HEK293 (cell line): ENCODE measurements at regions not wholly inside any gene's neighbourhood (a gene's known extent, or its start where the extent isn't known, plus 50 kb on each side); places are given as distances from the start of the nearest gene placed in this dataset.

Source experiments
- CTCF ChIA-PET: fragments of 350-600 bp; formaldehyde crosslinking; extraction: SDS; loops from one replicate; lab custom pipeline; 2021; ENCODE audit warnings: antibody characterized with exemption; lab: Yijun Ruan, JAX
- POLR2A ChIA-PET: fragments of 300-600 bp; formaldehyde crosslinking; extraction: SDS; loops from one replicate; lab custom pipeline; 2020; ENCODE audit warnings: antibody characterized with exemption, inconsistent platforms; lab: Yijun Ruan, JAX
- H3K27ac ChIP-seq: fragments of 200-500 bp; sonication (Bioruptor generic); 2 replicates; pipeline ENCODE4 v1.5.1; 2014; ENCODE audit warnings: low read depth, low read length, control low read depth, inconsistent platforms; ENCODE audit errors: extremely low read depth
- H3K36me3 ChIP-seq, 2 experiments: fragments of 200-500 bp in 1 of 2; sonication (Bioruptor generic) in 1 of 2; 1 replicate in 1 of 2; 2 replicates in 1 of 2; pipeline ENCODE4 v1.5.1; 2014 to 2017; ENCODE audit warnings: inconsistent platforms in 2 of 2, low read length in 2 of 2; ENCODE audit not compliant: control insufficient read depth in 2 of 2, insufficient read depth in 1 of 2
- H3K4me1 ChIP-seq: fragments of 200-500 bp; sonication (Bioruptor generic); 2 replicates; pipeline ENCODE4 v1.5.1; 2014; ENCODE audit warnings: mild to moderate bottlenecking, low read length, inconsistent platforms; ENCODE audit not compliant: control insufficient read depth, insufficient read depth
- H3K4me3 ChIP-seq: 2 replicates; pipeline ENCODE4 v1.5.1; 2011; ENCODE audit warnings: low read depth, mild to moderate bottlenecking, control low read depth, low read length, moderate library complexity
- H3K9me3 ChIP-seq: fragments of 200-500 bp; sonication (Bioruptor generic); 2 replicates; pipeline ENCODE4 v1.5.1; 2014; ENCODE audit warnings: low read depth, low read length, inconsistent platforms; ENCODE audit not compliant: control insufficient read depth, insufficient read depth
- GLI4 ChIP-seq: fragments of 450-650 bp; formaldehyde crosslinking; IDR thresholded peaks from 2 replicates; pipeline ENCODE4 v1.5.1; 2016; ENCODE audit warnings: missing biosample characterization, missing genetic modification characterization
- KLF7 ChIP-seq: fragments of 450-650 bp; formaldehyde crosslinking; IDR thresholded peaks from 2 replicates; pipeline ENCODE4 v1.5.1; 2016; ENCODE audit warnings: missing biosample characterization, missing genetic modification characterization, borderline replicate concordance
- SP3 ChIP-seq: fragments of 450-650 bp; formaldehyde crosslinking; IDR thresholded peaks from 2 replicates; pipeline ENCODE4 v1.5.1; 2016; ENCODE audit warnings: missing biosample characterization, missing genetic modification characterization
- TRIM28 ChIP-seq: IDR thresholded peaks from 2 replicates; pipeline ENCODE4 v1.6.1; 2011; ENCODE audit warnings: low read length, control low read depth, borderline replicate concordance
- ZBTB21 ChIP-seq: fragments of 450-650 bp; formaldehyde crosslinking; IDR thresholded peaks from 2 replicates; pipeline ENCODE4 v1.5.1; 2017; ENCODE audit warnings: missing biosample characterization, missing genetic modification characterization
- ZNF24 ChIP-seq: fragments of 450-650 bp; formaldehyde crosslinking; IDR thresholded peaks from 2 replicates; pipeline ENCODE4 v1.5.1; 2016; ENCODE audit warnings: missing biosample characterization, missing genetic modification characterization
- ZNF423 ChIP-seq: fragments of 450-650 bp; formaldehyde crosslinking; IDR thresholded peaks from 2 replicates; pipeline ENCODE4 v1.5.1; 2016; ENCODE audit warnings: missing biosample characterization, missing genetic modification characterization
- ZNF473 ChIP-seq: fragments of 450-650 bp; formaldehyde crosslinking; IDR thresholded peaks from 2 replicates; pipeline ENCODE4 v1.5.1; 2017; ENCODE audit warnings: missing biosample characterization, missing genetic modification characterization
- ZNF654 ChIP-seq: fragments of 450-650 bp; formaldehyde crosslinking; IDR thresholded peaks from 2 replicates; pipeline ENCODE4 v1.5.1; 2016; ENCODE audit warnings: low read depth, missing biosample characterization, missing genetic modification characterization
- ZNF837 ChIP-seq: fragments of 450-650 bp; formaldehyde crosslinking; IDR thresholded peaks from 2 replicates; pipeline ENCODE4 v1.5.1; 2016; ENCODE audit warnings: missing biosample characterization, missing genetic modification characterization
- ZXDB ChIP-seq: fragments of 450-650 bp; formaldehyde crosslinking; IDR thresholded peaks from 2 replicates; pipeline ENCODE4 v1.5.1; 2016; ENCODE audit warnings: missing biosample characterization, missing genetic modification characterization
- TF ChIP-seq, protein P1 (sequence below): fragments of 450-650 bp; formaldehyde crosslinking; IDR thresholded peaks from 2 replicates; pipeline ENCODE4 v1.5.1; 2017; ENCODE audit warnings: missing biosample characterization, missing genetic modification characterization
- TF ChIP-seq, protein P2 (sequence below): fragments of 450-650 bp; formaldehyde crosslinking; IDR thresholded peaks from 2 replicates; pipeline ENCODE4 v1.5.1; 2016; ENCODE audit warnings: missing biosample characterization, missing genetic modification characterization
- TF ChIP-seq, protein P3 (sequence below): fragments of 450-650 bp; formaldehyde crosslinking; IDR thresholded peaks from 2 replicates; pipeline ENCODE4 v1.5.1; 2016; ENCODE audit warnings: missing biosample characterization, missing genetic modification characterization, borderline replicate concordance
- TF ChIP-seq, protein P4 (sequence below): fragments of 450-650 bp; formaldehyde crosslinking; IDR thresholded peaks from 2 replicates; pipeline ENCODE4 v1.5.1; 2016; ENCODE audit warnings: missing biosample characterization, missing genetic modification characterization

DNA sequence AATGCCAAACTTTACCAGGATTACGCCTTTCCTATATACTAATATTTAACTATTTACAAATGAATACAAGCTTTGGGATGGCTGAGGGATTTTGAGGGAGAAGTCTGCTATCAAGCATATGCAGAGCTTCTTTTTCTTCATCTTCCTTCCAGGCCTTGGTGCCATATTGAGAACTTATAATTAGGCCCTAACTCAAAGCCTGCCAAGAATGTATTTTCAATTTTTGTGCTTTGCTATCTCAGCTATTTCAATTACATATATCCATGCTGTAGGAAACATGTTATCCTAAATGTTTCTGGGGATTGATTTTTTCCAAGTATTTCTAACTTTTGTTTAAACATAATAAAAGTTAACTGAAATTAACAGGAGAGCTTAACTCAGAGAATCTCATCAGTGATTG lies 425.0 kb upstream of the GRM7 start:
- Histone ChIP-seq H3K9me3 (no peaks in the 10 kb centered on the region), H3K36me3 (no peaks in the 10 kb centered on the region), H3K4me3 (no peak overlapping the region), H3K4me1 (no peaks in the 10 kb centered on the region)
- ChIA-PET POLR2A (no interaction called here), CTCF (no interaction called here)
- TF ChIP-seq, protein P1, sequence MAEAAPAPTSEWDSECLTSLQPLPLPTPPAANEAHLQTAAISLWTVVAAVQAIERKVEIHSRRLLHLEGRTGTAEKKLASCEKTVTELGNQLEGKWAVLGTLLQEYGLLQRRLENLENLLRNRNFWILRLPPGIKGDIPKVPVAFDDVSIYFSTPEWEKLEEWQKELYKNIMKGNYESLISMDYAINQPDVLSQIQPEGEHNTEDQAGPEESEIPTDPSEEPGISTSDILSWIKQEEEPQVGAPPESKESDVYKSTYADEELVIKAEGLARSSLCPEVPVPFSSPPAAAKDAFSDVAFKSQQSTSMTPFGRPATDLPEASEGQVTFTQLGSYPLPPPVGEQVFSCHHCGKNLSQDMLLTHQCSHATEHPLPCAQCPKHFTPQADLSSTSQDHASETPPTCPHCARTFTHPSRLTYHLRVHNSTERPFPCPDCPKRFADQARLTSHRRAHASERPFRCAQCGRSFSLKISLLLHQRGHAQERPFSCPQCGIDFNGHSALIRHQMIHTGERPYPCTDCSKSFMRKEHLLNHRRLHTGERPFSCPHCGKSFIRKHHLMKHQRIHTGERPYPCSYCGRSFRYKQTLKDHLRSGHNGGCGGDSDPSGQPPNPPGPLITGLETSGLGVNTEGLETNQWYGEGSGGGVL (tag by site-specific recombination) = no peak
- TF ChIP-seq ZBTB21 (tag by site-specific recombination) (no peak), ZNF423 (tag by site-specific recombination) (no peak), SP3 (tag by site-specific recombination) (no peak), ZNF837 (tag by site-specific recombination) (no peak), ZNF654 (tag by site-specific recombination) (no peak), ZXDB (tag by site-specific recombination) (no peak), GLI4 (tag by site-specific recombination) (no peak), KLF7 (tag by site-specific recombination) (no peak), ZNF24 (no peak), TRIM28 (no peak)
- TF ChIP-seq, protein P2, sequence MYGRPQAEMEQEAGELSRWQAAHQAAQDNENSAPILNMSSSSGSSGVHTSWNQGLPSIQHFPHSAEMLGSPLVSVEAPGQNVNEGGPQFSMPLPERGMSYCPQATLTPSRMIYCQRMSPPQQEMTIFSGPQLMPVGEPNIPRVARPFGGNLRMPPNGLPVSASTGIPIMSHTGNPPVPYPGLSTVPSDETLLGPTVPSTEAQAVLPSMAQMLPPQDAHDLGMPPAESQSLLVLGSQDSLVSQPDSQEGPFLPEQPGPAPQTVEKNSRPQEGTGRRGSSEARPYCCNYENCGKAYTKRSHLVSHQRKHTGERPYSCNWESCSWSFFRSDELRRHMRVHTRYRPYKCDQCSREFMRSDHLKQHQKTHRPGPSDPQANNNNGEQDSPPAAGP = no peak
- TF ChIP-seq, protein P3, sequence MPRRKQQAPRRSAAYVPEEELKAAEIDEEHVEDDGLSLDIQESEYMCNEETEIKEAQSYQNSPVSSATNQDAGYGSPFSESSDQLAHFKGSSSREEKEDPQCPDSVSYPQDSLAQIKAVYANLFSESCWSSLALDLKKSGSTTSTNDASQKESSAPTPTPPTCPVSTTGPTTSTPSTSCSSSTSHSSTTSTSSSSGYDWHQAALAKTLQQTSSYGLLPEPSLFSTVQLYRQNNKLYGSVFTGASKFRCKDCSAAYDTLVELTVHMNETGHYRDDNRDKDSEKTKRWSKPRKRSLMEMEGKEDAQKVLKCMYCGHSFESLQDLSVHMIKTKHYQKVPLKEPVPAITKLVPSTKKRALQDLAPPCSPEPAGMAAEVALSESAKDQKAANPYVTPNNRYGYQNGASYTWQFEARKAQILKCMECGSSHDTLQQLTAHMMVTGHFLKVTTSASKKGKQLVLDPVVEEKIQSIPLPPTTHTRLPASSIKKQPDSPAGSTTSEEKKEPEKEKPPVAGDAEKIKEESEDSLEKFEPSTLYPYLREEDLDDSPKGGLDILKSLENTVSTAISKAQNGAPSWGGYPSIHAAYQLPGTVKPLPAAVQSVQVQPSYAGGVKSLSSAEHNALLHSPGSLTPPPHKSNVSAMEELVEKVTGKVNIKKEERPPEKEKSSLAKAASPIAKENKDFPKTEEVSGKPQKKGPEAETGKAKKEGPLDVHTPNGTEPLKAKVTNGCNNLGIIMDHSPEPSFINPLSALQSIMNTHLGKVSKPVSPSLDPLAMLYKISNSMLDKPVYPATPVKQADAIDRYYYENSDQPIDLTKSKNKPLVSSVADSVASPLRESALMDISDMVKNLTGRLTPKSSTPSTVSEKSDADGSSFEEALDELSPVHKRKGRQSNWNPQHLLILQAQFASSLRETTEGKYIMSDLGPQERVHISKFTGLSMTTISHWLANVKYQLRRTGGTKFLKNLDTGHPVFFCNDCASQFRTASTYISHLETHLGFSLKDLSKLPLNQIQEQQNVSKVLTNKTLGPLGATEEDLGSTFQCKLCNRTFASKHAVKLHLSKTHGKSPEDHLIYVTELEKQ (tag by site-specific recombination) = no peak
- TF ChIP-seq, protein P4, sequence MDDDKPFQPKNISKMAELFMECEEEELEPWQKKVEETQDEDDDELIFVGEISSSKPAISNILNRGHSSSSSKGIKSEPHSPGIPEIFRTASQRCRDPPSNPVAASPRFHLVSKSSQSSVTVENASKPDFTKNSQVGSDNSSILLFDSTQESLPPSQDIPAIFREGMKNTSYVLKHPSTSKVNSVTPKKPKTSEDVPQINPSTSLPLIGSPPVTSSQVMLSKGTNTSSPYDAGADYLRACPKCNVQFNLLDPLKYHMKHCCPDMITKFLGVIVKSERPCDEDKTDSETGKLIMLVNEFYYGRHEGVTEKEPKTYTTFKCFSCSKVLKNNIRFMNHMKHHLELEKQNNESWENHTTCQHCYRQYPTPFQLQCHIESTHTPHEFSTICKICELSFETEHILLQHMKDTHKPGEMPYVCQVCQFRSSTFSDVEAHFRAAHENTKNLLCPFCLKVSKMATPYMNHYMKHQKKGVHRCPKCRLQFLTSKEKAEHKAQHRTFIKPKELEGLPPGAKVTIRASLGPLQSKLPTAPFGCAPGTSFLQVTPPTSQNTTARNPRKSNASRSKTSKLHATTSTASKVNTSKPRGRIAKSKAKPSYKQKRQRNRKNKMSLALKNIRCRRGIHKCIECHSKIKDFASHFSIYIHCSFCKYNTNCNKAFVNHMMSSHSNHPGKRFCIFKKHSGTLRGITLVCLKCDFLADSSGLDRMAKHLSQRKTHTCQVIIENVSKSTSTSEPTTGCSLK (tag by site-specific recombination) = no peak
- TF ChIP-seq, all 188 proteins: peak for 0
- no peak overlapping the region for H3K27ac ChIP-seq

DNA sequence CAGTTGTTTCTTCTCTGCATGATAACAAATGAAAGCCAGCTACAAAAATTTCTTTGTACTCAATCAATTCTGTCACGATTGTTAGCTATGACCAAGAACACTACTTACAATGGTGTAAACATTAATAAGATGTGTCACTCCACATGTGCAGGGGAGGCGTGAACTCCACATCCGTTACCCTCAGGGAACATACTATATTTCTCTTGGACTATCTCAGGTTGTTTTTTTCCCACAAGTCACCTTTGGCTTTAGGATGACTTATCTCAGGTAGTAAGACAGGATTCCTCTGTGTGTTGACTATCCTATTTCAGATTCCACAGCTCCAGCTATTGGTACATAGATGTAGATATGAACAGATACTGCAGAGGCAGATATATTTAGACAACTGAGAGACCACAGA lies 423.3 kb upstream of the GRM7 start:
- Histone ChIP-seq H3K4me3 (no peak overlapping the region), H3K36me3 (no peaks in the 10 kb centered on the region), H3K27ac (no peak overlapping the region)
- POLR2A ChIA-PET = no interaction called here
- no peak for TF ChIP-seq ZNF473
- TF ChIP-seq, all 188 proteins: peak for 0
- no peaks in the 10 kb centered on the region for H3K9me3 ChIP-seq
- H3K4me1 ChIP-seq = no peaks in the 10 kb centered on the region
- CTCF ChIA-PET = no interaction called here
